SK-N-SH (cell line): ENCODE measurements at regions not wholly inside any gene's neighbourhood (a gene's known extent, or its start where the extent isn't known, plus 50 kb on each side); places are given as distances from the start of the nearest gene placed in this dataset.

Experiments
- CTCF ChIA-PET: fragments of 300-600, 350-600 bp; formaldehyde crosslinking; extraction: SDS; loops from one replicate; lab custom pipeline; 2021; lab: Yijun Ruan, JAX
- POLR2A ChIA-PET: fragments of 350-600 bp; sonication (Branson Sonifier 250); formaldehyde crosslinking; extraction: SDS; loops from one replicate; lab custom pipeline; 2020; ENCODE audit warnings: antibody characterized with exemption, inconsistent platforms; lab: Yijun Ruan, JAX
- DNase-seq: peaks from one replicate; pipeline ENCODE4 v3.0.0; 2012
- H2AFZ ChIP-seq: fragments of 200-600 bp; sonication (generic); 2 replicates; pipeline ENCODE4 v1.8.1; 2016; ENCODE audit warnings: antibody characterized with exemption, mild to moderate bottlenecking, low read depth
- H3F3A ChIP-seq: fragments of 200-600 bp; sonication (generic); replicated peaks from 2 replicates; pipeline ENCODE3; 2016; ENCODE audit warnings: antibody characterized with exemption, mild to moderate bottlenecking; ENCODE audit not compliant: insufficient read depth
- H3K27ac ChIP-seq, 2 experiments: fragments of 200-500 bp in 1 of 2; fragments of 200-600 bp in 1 of 2; sonication (Bioruptor generic) in 1 of 2; sonication (generic), shearing (Covaris generic) in 1 of 2; 2 replicates each; pipeline versions ENCODE4 v1.5.1 to v1.6.1; 2014 to 2016; ENCODE audit warnings: low read depth in 2 of 2, inconsistent platforms in 1 of 2, low read length in 1 of 2, mild to moderate bottlenecking in 1 of 2, mixed read lengths in 1 of 2
- H3K27me3 ChIP-seq: fragments of 200-600 bp; sonication (generic), shearing (Covaris generic); 2 replicates; pipeline ENCODE4 v1.6.1; 2016; ENCODE audit warnings: mixed run types; ENCODE audit not compliant: insufficient read depth
- H3K36me3 ChIP-seq, 2 experiments: fragments of 200-500 bp in 1 of 2; fragments of 200-600 bp in 1 of 2; sonication (Bioruptor generic) in 1 of 2; sonication (generic) in 1 of 2; replicated peaks in 1 of 2; 2 replicates each; pipeline versions ENCODE3 to v1.5.1; 2014 to 2016; ENCODE audit warnings: low read length in 1 of 2, mild to moderate bottlenecking in 1 of 2; ENCODE audit not compliant: insufficient read depth in 2 of 2, control insufficient read depth in 1 of 2
- H3K4me1 ChIP-seq, 2 experiments: fragments of 200-500 bp in 1 of 2; fragments of 200-600 bp in 1 of 2; sonication (Bioruptor generic) in 1 of 2; sonication (generic), shearing (Covaris generic) in 1 of 2; 2 replicates each; pipeline versions ENCODE4 v1.5.1 to v1.6.1; 2014 to 2016; ENCODE audit warnings: low read depth in 1 of 2, low read length in 1 of 2, mixed run types in 1 of 2; ENCODE audit not compliant: insufficient read depth in 2 of 2, control insufficient read depth in 1 of 2
- H3K4me2 ChIP-seq: fragments of 200-600 bp; sonication (generic), shearing (Covaris generic); 2 replicates; pipeline ENCODE4 v1.6.1; 2017; ENCODE audit warnings: mixed run types
- H3K4me3 ChIP-seq, 2 experiments: fragments of 200-500 bp in 1 of 2; fragments of 200-600 bp in 1 of 2; sonication (Bioruptor generic) in 1 of 2; sonication (generic), shearing (Covaris generic) in 1 of 2; 2 replicates each; pipeline versions ENCODE4 v1.5.1 to v1.8.1; 2014 to 2016; ENCODE audit warnings: low read depth in 2 of 2, inconsistent platforms in 1 of 2, low read length in 1 of 2, mild to moderate bottlenecking in 1 of 2, mixed read lengths in 1 of 2, moderate library complexity in 1 of 2
- H3K79me2 ChIP-seq: fragments of 200-600 bp; sonication (generic); 2 replicates; pipeline ENCODE4 v1.8.1; 2017; ENCODE audit warnings: mild to moderate bottlenecking; ENCODE audit not compliant: insufficient read depth
- H3K9ac ChIP-seq: fragments of 200-600 bp; sonication (generic); 2 replicates; pipeline ENCODE4 v1.6.1; 2017; ENCODE audit warnings: mixed run types
- H3K9me2 ChIP-seq: fragments of 200-600 bp; sonication (generic); 2 replicates; pipeline ENCODE4 v1.6.1; 2017; ENCODE audit warnings: mixed run types
- H3K9me3 ChIP-seq: fragments of 200-600 bp; sonication (generic); 2 replicates; pipeline ENCODE4 v1.6.1; 2017; ENCODE audit warnings: mixed run types, mild to moderate bottlenecking, moderate library complexity
- H4K20me1 ChIP-seq: fragments of 200-600 bp; sonication (generic); 2 replicates; pipeline ENCODE4 v1.6.1; 2017; ENCODE audit warnings: mild to moderate bottlenecking, mixed run types; ENCODE audit not compliant: insufficient read depth
- CTCF ChIP-seq: fragments of 200-600 bp; sonication (generic); IDR thresholded peaks from 2 replicates; pipeline ENCODE4 v1.6.1; 2017; ENCODE audit warnings: antibody characterized with exemption, mild to moderate bottlenecking, moderate library complexity
- ELF1 ChIP-seq: IDR thresholded peaks from 2 replicates; pipeline ENCODE4 v1.4.0; 2012
- EZH2phosphoT487 ChIP-seq: fragments of 200-600 bp; sonication (generic); IDR thresholded peaks from 2 replicates; pipeline ENCODE4 v1.6.1; 2017; ENCODE audit warnings: low read depth, mixed run types, mild to moderate bottlenecking, antibody characterized with exemption, moderate library complexity, borderline replicate concordance
- FOSL2 ChIP-seq: IDR thresholded peaks from 2 replicates; pipeline ENCODE4 v1.4.0; 2012; ENCODE audit warnings: low read depth, mild to moderate bottlenecking, moderate library complexity, borderline replicate concordance
- GABPA ChIP-seq: IDR thresholded peaks from 2 replicates; pipeline ENCODE4 v1.4.0; 2012; ENCODE audit warnings: low read depth, mild to moderate bottlenecking
- MEF2A ChIP-seq: IDR thresholded peaks from 2 replicates; pipeline ENCODE4 v1.4.0; 2012; ENCODE audit warnings: low read depth, borderline replicate concordance
- MXI1 ChIP-seq: IDR thresholded peaks from 2 replicates; pipeline ENCODE4 v1.6.1; 2012; ENCODE audit warnings: mild to moderate bottlenecking, low read depth, low read length, improper control_type of control experiment
- NRF1 ChIP-seq: IDR thresholded peaks from 2 replicates; pipeline ENCODE4 v1.6.1; 2012; ENCODE audit warnings: low read depth, mild to moderate bottlenecking, low read length
- PBX3 ChIP-seq: IDR thresholded peaks from 2 replicates; pipeline ENCODE4; 2012
- POLR2AphosphoS5 ChIP-seq: IDR thresholded peaks from 2 replicates; pipeline ENCODE4 v1.6.1; 2012; ENCODE audit warnings: low read depth, low read length
- RAD21 ChIP-seq: IDR thresholded peaks from 2 replicates; pipeline ENCODE4 v1.6.1; 2012; ENCODE audit warnings: mild to moderate bottlenecking, low read length
- RCOR1 ChIP-seq: fragments of 150-350 bp; IDR thresholded peaks from 2 replicates; pipeline ENCODE4 v1.6.1; 2017; ENCODE audit warnings: antibody characterized with exemption, low read length
- TAF1 ChIP-seq: IDR thresholded peaks from 2 replicates; pipeline ENCODE4 v1.6.1; 2012; ENCODE audit warnings: low read depth, mild to moderate bottlenecking, low read length, moderate library complexity, borderline replicate concordance
- TCF12 ChIP-seq: IDR thresholded peaks from 2 replicates; pipeline ENCODE4 v1.4.0; 2012
- TEAD4 ChIP-seq: IDR thresholded peaks from 2 replicates; pipeline ENCODE4 v1.4.0; 2012; ENCODE audit warnings: mild to moderate bottlenecking, borderline replicate concordance; ENCODE audit not compliant: insufficient read depth
- USF1 ChIP-seq: IDR thresholded peaks from 2 replicates; pipeline ENCODE4 v1.4.0; 2012; ENCODE audit warnings: low read depth, borderline replicate concordance
- ZBTB33 ChIP-seq: IDR thresholded peaks from 2 replicates; pipeline ENCODE4 v1.4.0; 2012; ENCODE audit warnings: low read depth, borderline replicate concordance
- WGBS: methylation state at CpG from one replicate; pipeline ENCODE4 v1.1.6; 2017; ENCODE audit warnings: low lambda C conversion rate; 5-methylcytosine and 5-hydroxymethylcytosine counted together
- TF ChIP-seq, protein P1 (sequence below): fragments of 150-350 bp; IDR thresholded peaks from 2 replicates; pipeline ENCODE4 v1.6.1; 2016; ENCODE audit warnings: mild to moderate bottlenecking, low read depth, low read length

- Histone ChIP-seq H3K4me1 (no peaks in the 10 kb centered on the region), H3K27me3 (no peaks in the 10 kb centered on the region), H4K20me1 (no peaks in the 10 kb centered on the region), H3K4me3 (no peak overlapping the region), H3K4me2 (no peak overlapping the region), H3K9ac (no peak overlapping the region), H3K27ac (no peak overlapping the region), H3K9me2 (no peaks in the 10 kb centered on the region), H3K79me2 (no peaks in the 10 kb centered on the region), H3K36me3 (no peaks in the 10 kb centered on the region), H3F3A (no peaks in the 10 kb centered on the region), H3K9me3 (no peaks in the 10 kb centered on the region), H2AFZ (no peak overlapping the region)
- POLR2A ChIA-PET = no interaction called here
- WGBS = 91% methylated on average over 9 of the region's 9 CpGs
- no peak for TF ChIP-seq TCF12
- no peak for TF ChIP-seq FOSL2
- TF ChIP-seq ELF1 = no peak
- TF ChIP-seq CTCF = no peak
- no peak for TF ChIP-seq PBX3
- TF ChIP-seq POLR2AphosphoS5 = no peak
- TF ChIP-seq ZBTB33 = no peak
- no peak for TF ChIP-seq GABPA
- no peak for DNase-seq
- CTCF ChIA-PET = no interaction called here
Observed at GRCh38 chr6:134495890-134496248, 178.0 kb upstream of the SGK1 start.

GRCh38 chr6:134495203-134495889 lies 177.4 kb upstream of the SGK1 start:
- no peaks in the 10 kb centered on the region for H3K9me3 ChIP-seq
- H2AFZ ChIP-seq = no peak overlapping the region
- POLR2A ChIA-PET = no interaction called here
- H3F3A ChIP-seq = no peaks in the 10 kb centered on the region
- no peak overlapping the region for H3K27ac ChIP-seq
- no peaks in the 10 kb centered on the region for H3K27me3 ChIP-seq
- no peak overlapping the region for H3K4me3 ChIP-seq
- WGBS = 100% methylated on average over 1 of the region's 1 CpG
- H4K20me1 ChIP-seq = no peaks in the 10 kb centered on the region
- CTCF ChIA-PET = no interaction called here
- no peaks in the 10 kb centered on the region for H3K4me1 ChIP-seq
- no peak overlapping the region for H3K9ac ChIP-seq
- no peaks in the 10 kb centered on the region for H3K36me3 ChIP-seq
- H3K9me2 ChIP-seq = no peaks in the 10 kb centered on the region
- no peaks in the 10 kb centered on the region for H3K79me2 ChIP-seq
- TF ChIP-seq, protein P1, sequence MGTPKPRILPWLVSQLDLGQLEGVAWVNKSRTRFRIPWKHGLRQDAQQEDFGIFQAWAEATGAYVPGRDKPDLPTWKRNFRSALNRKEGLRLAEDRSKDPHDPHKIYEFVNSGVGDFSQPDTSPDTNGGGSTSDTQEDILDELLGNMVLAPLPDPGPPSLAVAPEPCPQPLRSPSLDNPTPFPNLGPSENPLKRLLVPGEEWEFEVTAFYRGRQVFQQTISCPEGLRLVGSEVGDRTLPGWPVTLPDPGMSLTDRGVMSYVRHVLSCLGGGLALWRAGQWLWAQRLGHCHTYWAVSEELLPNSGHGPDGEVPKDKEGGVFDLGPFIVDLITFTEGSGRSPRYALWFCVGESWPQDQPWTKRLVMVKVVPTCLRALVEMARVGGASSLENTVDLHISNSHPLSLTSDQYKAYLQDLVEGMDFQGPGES = no peak
- TF ChIP-seq MEF2A (no peak), FOSL2 (no peak), MXI1 (no peak), GABPA (no peak), TEAD4 (no peak), RCOR1 (no peak), RAD21 (no peak), NRF1 (no peak), TAF1 (no peak), EZH2phosphoT487 (no peak), USF1 (no peak), ZBTB33 (no peak)
- H3K4me2 ChIP-seq = no peak overlapping the region
- DNase-seq = no peak
